OCI-LY7 (cell line): ENCODE measurements at regions not wholly inside any gene's neighbourhood (a gene's known extent, or its start where the extent isn't known, plus 50 kb on each side); places are given as distances from the start of the nearest gene placed in this dataset.

Source experiments
- BruUV-seq: library from RNA; stranded (reverse); fragments of 400-500 nt; replicated peaks from 2 replicates; lab custom pipeline; 2021; lab: Mats Ljungman, UMichigan
- CTCF ChIA-PET: fragments of 300-600 bp; sonication (Branson Sonifier 250); formaldehyde crosslinking; loops from one replicate; lab custom pipeline; 2022; ENCODE audit warnings: antibody characterized with exemption; ENCODE audit not compliant: unreplicated experiment; lab: Charles Lee
- POLR2A ChIA-PET: fragments of 300-600 bp; sonication (Branson Sonifier 250); formaldehyde crosslinking; loops from one replicate; lab custom pipeline; 2022; ENCODE audit warnings: antibody characterized with exemption; lab: Charles Lee
- DNase-seq: peaks from one replicate; pipeline ENCODE4 v3.0.0-alpha.2; 2015; ENCODE audit warnings: low spot score
- H2AFZ ChIP-seq: fragments of 200-600 bp; sonication (generic), shearing (Covaris generic); 2 replicates; pipeline ENCODE4 v1.6.1; 2014; ENCODE audit warnings: mild to moderate bottlenecking, antibody characterized with exemption, low read length, moderate library complexity
- H3K27ac ChIP-seq: fragments of 200-600 bp; sonication (generic); 2 replicates; pipeline ENCODE4 v1.5.1; 2014; ENCODE audit warnings: mixed run types, low read depth, mild to moderate bottlenecking, moderate library complexity, low read length, inconsistent platforms; ENCODE audit not compliant: poor library complexity, severe bottlenecking
- H3K36me3 ChIP-seq: fragments of 200-600 bp; sonication (generic); 2 replicates; pipeline ENCODE4 v1.6.1; 2014; ENCODE audit warnings: mild to moderate bottlenecking, antibody characterized with exemption, low read length, moderate library complexity, mixed read lengths; ENCODE audit not compliant: insufficient read depth
- H3K4me1 ChIP-seq: fragments of 200-600 bp; sonication (generic); 2 replicates; pipeline ENCODE4 v1.5.1; 2014; ENCODE audit warnings: mild to moderate bottlenecking, low read length; ENCODE audit not compliant: insufficient read depth, poor library complexity, severe bottlenecking
- H3K4me2 ChIP-seq: fragments of 200-600 bp; sonication (generic); 2 replicates; pipeline ENCODE4 v1.6.1; 2014; ENCODE audit warnings: mild to moderate bottlenecking, low read length
- H3K4me3 ChIP-seq: fragments of 200-600 bp; sonication (generic); 2 replicates; pipeline ENCODE4 v1.5.1; 2014; ENCODE audit warnings: mild to moderate bottlenecking, low read depth, low read length; ENCODE audit not compliant: poor library complexity, severe bottlenecking
- H3K79me2 ChIP-seq: fragments of 200-600 bp; sonication (generic); 2 replicates; pipeline ENCODE4 v1.6.1; 2016; ENCODE audit warnings: low read depth, mild to moderate bottlenecking, low read length, moderate library complexity, mixed read lengths; ENCODE audit not compliant: insufficient read depth
- H3K9me2 ChIP-seq: fragments of 200-600 bp; sonication (generic); 2 replicates; pipeline ENCODE4 v1.6.1; 2016; ENCODE audit warnings: mild to moderate bottlenecking, low read length, mixed read lengths; ENCODE audit not compliant: insufficient read depth
- H3K9me3 ChIP-seq: fragments of 200-600 bp; sonication (generic); 2 replicates; pipeline ENCODE4 v1.6.1; 2014; ENCODE audit warnings: mild to moderate bottlenecking, mixed run types, low read length, mixed read lengths
- H4K20me1 ChIP-seq: fragments of 200-600 bp; sonication (generic); 2 replicates; pipeline ENCODE4 v1.6.1; 2014; ENCODE audit warnings: mild to moderate bottlenecking, antibody characterized with exemption, low read length, moderate library complexity, mixed read lengths; ENCODE audit not compliant: insufficient read depth
- EZH2phosphoT487 ChIP-seq: fragments of 200-600 bp; sonication (generic); IDR thresholded peaks from 2 replicates; pipeline ENCODE4 v1.6.1; 2018; ENCODE audit warnings: low read depth, borderline replicate concordance, mild to moderate bottlenecking, mixed run types, antibody characterized with exemption, low read length, moderate library complexity, mixed read lengths
- intact Hi-C: fragments of 100-400 bp; cut with micrococcal nuclease; formaldehyde crosslinking; loops from one replicate; pipeline ENCODE4 v1.10.0; 2022; ENCODE audit not compliant: unreplicated experiment
- TF ChIP-seq, protein P1 (sequence below): fragments of 200-600 bp; sonication (generic); conservative IDR thresholded peaks from 2 replicates; pipeline ENCODE4 v1.5.1; 2014; ENCODE audit warnings: mild to moderate bottlenecking, antibody characterized with exemption, low read length, moderate library complexity, mixed read lengths

DNA sequence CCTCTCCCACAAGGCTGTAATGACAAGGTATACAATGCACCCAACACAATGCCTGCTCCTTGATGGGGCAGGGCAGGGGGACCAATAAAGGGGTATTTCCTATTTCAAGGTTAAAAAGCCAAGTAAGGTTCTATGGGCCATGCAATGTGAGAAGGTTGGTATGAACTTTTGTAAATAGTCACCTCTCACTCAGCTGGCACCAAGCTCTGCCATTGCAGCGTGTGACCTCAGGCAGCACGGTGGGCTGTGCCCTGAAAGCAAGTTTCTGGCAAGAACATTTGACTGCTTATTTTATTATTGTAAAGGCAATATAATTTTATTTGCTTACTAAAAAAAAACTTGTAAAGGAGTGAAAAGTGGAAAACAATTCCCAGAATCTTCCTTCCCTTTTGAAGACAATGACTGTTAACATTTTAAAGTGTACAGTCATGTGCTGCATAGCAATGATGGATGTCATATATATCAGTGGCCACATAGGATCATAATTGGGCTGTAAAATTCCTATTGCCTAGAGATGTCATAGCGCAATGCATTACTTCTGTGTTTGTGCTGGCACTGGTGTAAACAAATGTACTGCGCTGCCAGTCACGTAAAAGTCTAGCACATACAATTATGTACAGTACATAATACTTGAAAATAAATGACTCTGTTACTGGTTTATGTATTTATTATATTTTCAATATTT, 167.3 kb upstream of the RORA start:
- no peak overlapping the region for H2AFZ ChIP-seq
- no peaks in the 10 kb centered on the region for H3K9me3 ChIP-seq
- TF ChIP-seq EZH2phosphoT487: no peak
- TF ChIP-seq, protein P1, sequence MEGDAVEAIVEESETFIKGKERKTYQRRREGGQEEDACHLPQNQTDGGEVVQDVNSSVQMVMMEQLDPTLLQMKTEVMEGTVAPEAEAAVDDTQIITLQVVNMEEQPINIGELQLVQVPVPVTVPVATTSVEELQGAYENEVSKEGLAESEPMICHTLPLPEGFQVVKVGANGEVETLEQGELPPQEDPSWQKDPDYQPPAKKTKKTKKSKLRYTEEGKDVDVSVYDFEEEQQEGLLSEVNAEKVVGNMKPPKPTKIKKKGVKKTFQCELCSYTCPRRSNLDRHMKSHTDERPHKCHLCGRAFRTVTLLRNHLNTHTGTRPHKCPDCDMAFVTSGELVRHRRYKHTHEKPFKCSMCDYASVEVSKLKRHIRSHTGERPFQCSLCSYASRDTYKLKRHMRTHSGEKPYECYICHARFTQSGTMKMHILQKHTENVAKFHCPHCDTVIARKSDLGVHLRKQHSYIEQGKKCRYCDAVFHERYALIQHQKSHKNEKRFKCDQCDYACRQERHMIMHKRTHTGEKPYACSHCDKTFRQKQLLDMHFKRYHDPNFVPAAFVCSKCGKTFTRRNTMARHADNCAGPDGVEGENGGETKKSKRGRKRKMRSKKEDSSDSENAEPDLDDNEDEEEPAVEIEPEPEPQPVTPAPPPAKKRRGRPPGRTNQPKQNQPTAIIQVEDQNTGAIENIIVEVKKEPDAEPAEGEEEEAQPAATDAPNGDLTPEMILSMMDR: no peak
- BruUV-seq: no TSS peak
- no peak overlapping the region for H3K27ac ChIP-seq
- no peaks in the 10 kb centered on the region for H3K36me3 ChIP-seq
- no peaks in the 10 kb centered on the region for H3K9me2 ChIP-seq
- H3K4me3 ChIP-seq: no peak overlapping the region
- POLR2A ChIA-PET: interaction anchor here (0.6 kb wide), 1 partner anchor 210 kb away, joined by 4 read pairs; no protein-coding TSS in a partner anchor
- no peak for DNase-seq
- intact Hi-C loops: no loop called here
- no peak overlapping the region for H3K4me2 ChIP-seq
- H3K79me2 ChIP-seq: no peaks in the 10 kb centered on the region
- H3K4me1 ChIP-seq: no peaks in the 10 kb centered on the region
- no peaks in the 10 kb centered on the region for H4K20me1 ChIP-seq
- CTCF ChIA-PET: no interaction called here

DNA sequence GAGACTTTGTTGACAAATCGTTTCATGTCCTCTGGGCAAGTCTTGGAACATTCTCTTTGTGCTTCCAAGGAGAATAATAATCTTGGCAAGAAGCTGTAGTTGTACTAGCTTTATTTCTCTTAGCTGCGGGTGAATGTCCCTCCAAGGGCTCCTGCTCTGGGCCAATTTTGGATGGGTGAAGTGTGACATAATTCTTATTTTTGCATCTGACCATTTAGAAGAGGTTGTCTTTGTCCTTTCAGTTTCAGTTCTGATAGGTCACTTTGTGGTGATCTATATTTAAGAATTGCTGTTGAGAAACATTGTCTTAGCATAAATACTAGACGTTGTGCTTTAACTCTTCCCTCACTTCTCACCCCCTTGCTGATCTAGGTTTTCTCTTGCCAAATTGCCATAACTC, 164.8 kb upstream of the RORA start:
- no peaks in the 10 kb centered on the region for H3K9me2 ChIP-seq
- no peak overlapping the region for H3K4me2 ChIP-seq
- ChIA-PET CTCF (interaction anchor here (0.6 kb wide), 1 partner anchor 29 kb away, joined by 3 read pairs; no protein-coding TSS in a partner anchor), POLR2A (interaction anchor here (0.6 to 1.3 kb wide), 3 partner anchors 17 to 1621 kb away, joined by 3 read pairs; no protein-coding TSS in a partner anchor)
- H4K20me1 ChIP-seq: no peaks in the 10 kb centered on the region
- no peak overlapping the region for H2AFZ ChIP-seq
- no peak for TF ChIP-seq EZH2phosphoT487
- TF ChIP-seq, protein P1: no peak
- no peak overlapping the region for H3K27ac ChIP-seq
- no peak overlapping the region for H3K4me3 ChIP-seq
- DNase-seq: no peak
- no peaks in the 10 kb centered on the region for H3K79me2 ChIP-seq
- H3K36me3 ChIP-seq: no peaks in the 10 kb centered on the region
- no TSS peak for BruUV-seq
- intact Hi-C loops: no loop called here
- H3K4me1 ChIP-seq: no peaks in the 10 kb centered on the region
- no peaks in the 10 kb centered on the region for H3K9me3 ChIP-seq

DNA sequence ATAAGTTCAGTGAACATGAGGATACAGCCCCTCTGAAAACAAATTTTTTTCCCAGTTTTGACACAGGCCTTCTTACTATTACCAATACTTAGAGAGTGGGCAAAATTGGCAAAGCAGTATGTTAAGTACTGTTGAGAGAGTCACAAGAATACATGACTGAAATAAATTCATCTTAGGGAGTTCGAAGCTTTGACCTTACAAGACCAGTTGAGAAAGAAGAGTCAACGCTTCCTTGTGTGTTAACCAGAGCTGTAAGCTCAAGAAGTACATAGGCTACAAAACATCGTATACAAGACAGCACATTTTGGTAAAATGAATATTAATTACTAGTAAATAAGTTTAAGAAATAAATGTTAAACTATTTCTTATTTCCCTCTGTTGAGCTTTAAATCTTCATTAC, 164.4 kb upstream of the RORA start:
- Histone ChIP-seq H3K27ac (no peak overlapping the region), H3K9me3 (no peaks in the 10 kb centered on the region), H4K20me1 (no peaks in the 10 kb centered on the region), H3K4me3 (no peak overlapping the region), H3K9me2 (no peaks in the 10 kb centered on the region), H3K36me3 (no peaks in the 10 kb centered on the region), H3K4me2 (no peak overlapping the region), H3K4me1 (no peaks in the 10 kb centered on the region), H3K79me2 (no peaks in the 10 kb centered on the region), H2AFZ (no peak overlapping the region)
- ChIA-PET CTCF (interaction anchor here (0.6 kb wide), 1 partner anchor 29 kb away, joined by 3 read pairs; no protein-coding TSS in a partner anchor), POLR2A (interaction anchor here (0.6 to 1.3 kb wide), 2 partner anchors 17 to 38 kb away, joined by 3 read pairs; no protein-coding TSS in a partner anchor)
- intact Hi-C loops: no loop called here
- TF ChIP-seq, protein P1: no peak
- TF ChIP-seq EZH2phosphoT487: no peak
- no peak for DNase-seq
- no TSS peak for BruUV-seq
